CD4-positive, CD25-positive, alpha-beta regulatory T cell (primary cell): ENCODE measurements at regions not wholly inside any gene's neighbourhood (a gene's known extent, or its start where the extent isn't known, plus 50 kb on each side); places are given as distances from the start of the nearest gene placed in this dataset.

Experiments
- ATAC-seq, 2 donors: fragments of 150-1000 bp; cut with Tn5 transposase; one replicate each; pipeline ENCODE4 v1.10.0; 2021; ENCODE audit warnings: low read depth in 2 of 2, moderate number of reproducible peaks in 2 of 2, moderate library complexity in 1 of 2
- DNase-seq, 3 donors: peaks; one replicate each; pipeline versions ENCODE4 v3.0.0 to v3.0.0-alpha.2; 2012 to 2022; ENCODE audit warnings: mixed read lengths in 1 of 3
- H3K27ac ChIP-seq: one replicate; pipeline ENCODE4 v1.7.0; 2013; ENCODE audit warnings: mild to moderate bottlenecking, low read length; ENCODE audit not compliant: insufficient read depth, poor library complexity, severe bottlenecking
- H3K27me3 ChIP-seq: one replicate; pipeline ENCODE4 v1.7.0; 2013; ENCODE audit warnings: low read length; ENCODE audit not compliant: control insufficient read depth, insufficient read depth
- H3K36me3 ChIP-seq: one replicate; pipeline ENCODE4 v1.7.0; 2013; ENCODE audit warnings: mild to moderate bottlenecking, low read length, moderate library complexity; ENCODE audit not compliant: control insufficient read depth, insufficient read depth
- H3K4me1 ChIP-seq: 2 replicates; pipeline ENCODE4 v1.7.0; 2013; ENCODE audit warnings: mild to moderate bottlenecking, low read length; ENCODE audit not compliant: insufficient read depth, control insufficient read depth, poor library complexity, severe bottlenecking
- H3K4me3 ChIP-seq: one replicate; pipeline ENCODE4 v1.7.0; 2013; ENCODE audit warnings: low read depth, mild to moderate bottlenecking, low read length, moderate library complexity
- H3K9me3 ChIP-seq, 2 experiments: 1 replicate in 1 of 2; 2 replicates in 1 of 2; pipeline ENCODE4 v1.7.0; 2013; ENCODE audit warnings: low read length in 2 of 2, mild to moderate bottlenecking in 1 of 2, moderate library complexity in 1 of 2; ENCODE audit not compliant: control insufficient read depth in 2 of 2
- H3K27ac Mint-ChIP-seq, 3 donors: one replicate each; pipeline ENCODE4 v1.8.0; 2020 to 2022; ENCODE audit warnings: mild to moderate bottlenecking in 3 of 3, mixed read lengths in 3 of 3, moderate library complexity in 2 of 3
- H3K27me3 Mint-ChIP-seq: one replicate; pipeline ENCODE4 v1.8.0; 2022; ENCODE audit warnings: mild to moderate bottlenecking, mixed read lengths
- H3K36me3 Mint-ChIP-seq: one replicate; pipeline ENCODE4 v1.8.0; 2020; ENCODE audit warnings: mixed read lengths
- H3K4me1 Mint-ChIP-seq, 4 donors: one replicate each; pipeline ENCODE4 v1.8.0; 2020 to 2022; ENCODE audit warnings: mixed read lengths in 4 of 4, mild to moderate bottlenecking in 1 of 4
- H3K4me3 Mint-ChIP-seq, 4 donors: one replicate each; pipeline ENCODE4 v1.8.0; 2020 to 2022; ENCODE audit warnings: mild to moderate bottlenecking in 4 of 4, mixed read lengths in 4 of 4, moderate library complexity in 3 of 4
- H3K9me3 Mint-ChIP-seq, 7 donors: one replicate each; pipeline ENCODE4 v1.8.0; 2020 to 2022; ENCODE audit warnings: mixed read lengths in 7 of 7, mild to moderate bottlenecking in 3 of 7, moderate library complexity in 2 of 7

DNA sequence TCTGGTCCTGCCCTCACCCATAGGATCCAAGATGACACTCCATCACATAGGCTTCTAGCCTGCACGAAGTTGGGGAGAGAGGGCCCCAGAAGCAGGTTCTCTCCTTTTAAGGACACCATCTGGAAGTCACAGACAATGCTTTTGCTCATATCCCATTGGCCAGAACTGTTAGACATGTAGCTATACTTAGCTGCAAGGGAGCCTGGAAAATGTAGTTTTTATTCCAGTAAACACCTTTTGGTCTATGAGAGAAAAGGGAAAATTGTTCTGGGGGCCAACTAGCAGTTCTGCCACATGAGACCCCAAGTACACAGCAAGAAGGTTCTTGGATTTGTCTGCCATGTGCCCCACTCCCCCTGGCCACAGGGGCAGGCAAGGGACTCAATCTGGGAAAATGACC is 206.1 kb downstream of the ZFP36L2 start:
- peaks cover 5% of the 10 kb centered on the region for H3K27me3 Mint-ChIP-seq
- H3K36me3 Mint-ChIP-seq = peaks cover 7% of the 10 kb centered on the region
- Histone ChIP-seq H3K27ac (no peak overlapping the region), H3K4me3 (no peak overlapping the region), H3K27me3 (no peaks in the 10 kb centered on the region), H3K4me1 (no peaks in the 10 kb centered on the region), H3K9me3 (no peaks in the 10 kb centered on the region), H3K36me3 (no peaks in the 10 kb centered on the region)
- ATAC-seq (no peak), DNase-seq (no peak)
- H3K27ac Mint-ChIP-seq = no peak overlapping the region
- H3K4me3 Mint-ChIP-seq = no peak overlapping the region
- peaks cover 0 to 11% (median 0%) of the 10 kb centered on the region in 7 donors for H3K9me3 Mint-ChIP-seq
- peaks cover 0 to 10% (median 3%) of the 10 kb centered on the region in 4 donors for H3K4me1 Mint-ChIP-seq

- H3K4me3 ChIP-seq = no peak overlapping the region
- H3K4me1 ChIP-seq = no peaks in the 10 kb centered on the region
- peaks cover under 1% of the 10 kb centered on the region for H3K27me3 ChIP-seq
- Mint-ChIP-seq H3K9me3 (peaks cover 0 to 11% (median 0%) of the 10 kb centered on the region in 7 donors), H3K4me1 (peaks cover 0 to 3% (median under 1%) of the 10 kb centered on the region in 4 donors), H3K36me3 (peaks cover 7% of the 10 kb centered on the region), H3K4me3 (no peak overlapping the region), H3K27ac (no peak overlapping the region), H3K27me3 (peaks cover 10% of the 10 kb centered on the region)
- DNase-seq (no peak), ATAC-seq (no peak)
- no peaks in the 10 kb centered on the region for H3K9me3 ChIP-seq
- no peaks in the 10 kb centered on the region for H3K36me3 ChIP-seq
- H3K27ac ChIP-seq = no peak overlapping the region
These were observed 206.7 kb downstream of the ZFP36L2 start for GRCh38 chr2:43019536-43020183.

DNA sequence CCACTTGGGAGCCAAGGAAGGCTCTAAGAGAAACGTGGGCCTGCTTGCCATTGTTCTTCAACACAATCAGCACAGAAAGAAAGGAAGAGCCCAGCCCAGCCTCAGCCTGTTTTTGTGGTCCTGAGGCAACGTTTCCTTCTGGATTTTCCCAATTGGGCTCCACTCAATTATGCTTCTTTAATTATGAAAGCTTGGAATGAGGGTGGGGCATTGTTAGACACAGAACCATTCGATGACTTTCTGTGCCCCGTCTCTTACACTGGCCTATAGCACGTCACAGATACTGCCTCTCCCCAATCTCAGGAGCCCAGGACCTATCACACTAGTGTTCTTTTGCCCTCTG is 207.4 kb downstream of the ZFP36L2 start:
- ATAC-seq (no peak), DNase-seq (no peak)
- Mint-ChIP-seq H3K27ac (peak overlapping the region in 2 of 3 donors; percentile 42 to 60), H3K36me3 (peaks cover 7% of the 10 kb centered on the region), H3K27me3 (peaks cover 9% of the 10 kb centered on the region), H3K9me3 (peaks cover 0 to 11% (median 0%) of the 10 kb centered on the region in 7 donors), H3K4me1 (no peaks in the 10 kb centered on the region), H3K4me3 (no peak overlapping the region)
- Histone ChIP-seq H3K4me3 (no peak overlapping the region), H3K4me1 (no peaks in the 10 kb centered on the region), H3K27me3 (peaks cover 2% of the 10 kb centered on the region), H3K9me3 (no peaks in the 10 kb centered on the region), H3K36me3 (no peaks in the 10 kb centered on the region), H3K27ac (no peak overlapping the region)

GRCh38 chr2:43018179-43019024 is 208.0 kb downstream of the ZFP36L2 start:
- Histone ChIP-seq H3K27me3 (peaks cover 2% of the 10 kb centered on the region), H3K27ac (no peak overlapping the region), H3K9me3 (no peaks in the 10 kb centered on the region), H3K4me1 (no peaks in the 10 kb centered on the region), H3K36me3 (no peaks in the 10 kb centered on the region), H3K4me3 (no peak overlapping the region)
- peak overlapping the region in 2 of 3 donors; percentile 42 to 60 for H3K27ac Mint-ChIP-seq
- H3K4me1 Mint-ChIP-seq = peaks cover 0 to under 1% (median 0%) of the 10 kb centered on the region in 4 donors
- peaks cover 0 to 11% (median 0%) of the 10 kb centered on the region in 7 donors for H3K9me3 Mint-ChIP-seq
- H3K36me3 Mint-ChIP-seq = peaks cover 7% of the 10 kb centered on the region
- DNase-seq = no peak
- H3K4me3 Mint-ChIP-seq = no peak overlapping the region
- peaks cover 5% of the 10 kb centered on the region for H3K27me3 Mint-ChIP-seq
- ATAC-seq = no peak

DNA sequence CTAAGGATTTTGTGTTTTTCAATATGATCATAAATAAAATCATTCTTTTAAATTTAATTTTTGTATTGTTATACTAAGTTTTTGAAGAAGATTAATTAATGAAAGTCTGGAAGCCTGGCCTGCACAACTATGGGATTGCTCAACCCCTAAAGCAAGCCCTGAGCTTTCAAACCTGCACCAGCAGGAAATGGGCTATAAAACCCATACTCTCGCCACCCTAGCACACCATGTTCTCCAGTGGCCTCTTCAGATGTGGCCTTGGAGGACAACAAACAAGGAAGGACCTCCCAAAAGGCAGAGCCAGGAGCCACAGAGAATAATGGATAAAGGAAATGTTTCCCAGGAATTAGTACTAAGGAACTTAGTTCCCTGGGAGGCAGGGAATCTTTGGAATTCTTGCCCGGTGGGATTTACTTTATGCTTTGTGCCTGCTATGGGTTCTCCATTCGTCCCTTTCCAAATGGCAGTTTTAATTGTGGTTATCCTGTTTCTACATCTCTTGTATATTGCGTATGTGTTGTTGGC is 212.5 kb downstream of the ZFP36L2 start:
- ATAC-seq (no peak), DNase-seq (no peak)
- H3K36me3 ChIP-seq = no peaks in the 10 kb centered on the region
- Mint-ChIP-seq H3K27me3 (peaks cover 5% of the 10 kb centered on the region), H3K36me3 (no peaks in the 10 kb centered on the region), H3K4me3 (no peak overlapping the region), H3K9me3 (peaks cover 0 to 3% (median 0%) of the 10 kb centered on the region in 7 donors), H3K27ac (no peak overlapping the region), H3K4me1 (peaks cover 0 to 5% (median 1%) of the 10 kb centered on the region in 4 donors)
- H3K9me3 ChIP-seq = no peaks in the 10 kb centered on the region
- no peaks in the 10 kb centered on the region for H3K4me1 ChIP-seq
- no peak overlapping the region for H3K4me3 ChIP-seq
- peaks cover 2% of the 10 kb centered on the region for H3K27me3 ChIP-seq
- H3K27ac ChIP-seq = no peak overlapping the region

- peaks cover 11% of the 10 kb centered on the region for H3K27me3 Mint-ChIP-seq
- DNase-seq (no peak), ATAC-seq (no peak)
- no peak overlapping the region for H3K27ac Mint-ChIP-seq
- no peaks in the 10 kb centered on the region for H3K4me1 ChIP-seq
- H3K9me3 Mint-ChIP-seq = peaks cover 0 to 7% (median under 1%) of the 10 kb centered on the region in 7 donors
- peaks cover 2% of the 10 kb centered on the region for H3K27me3 ChIP-seq
- no peak overlapping the region for H3K4me3 ChIP-seq
- H3K4me1 Mint-ChIP-seq = peaks cover 0 to 5% (median 1%) of the 10 kb centered on the region in 4 donors
- no peaks in the 10 kb centered on the region for H3K9me3 ChIP-seq
- no peaks in the 10 kb centered on the region for H3K36me3 ChIP-seq
- peaks cover 6% of the 10 kb centered on the region for H3K36me3 Mint-ChIP-seq
- no peak overlapping the region for H3K27ac ChIP-seq
- H3K4me3 Mint-ChIP-seq = no peak overlapping the region
These were observed 213.4 kb downstream of the ZFP36L2 start for GRCh38 chr2:43012966-43013365.

DNA sequence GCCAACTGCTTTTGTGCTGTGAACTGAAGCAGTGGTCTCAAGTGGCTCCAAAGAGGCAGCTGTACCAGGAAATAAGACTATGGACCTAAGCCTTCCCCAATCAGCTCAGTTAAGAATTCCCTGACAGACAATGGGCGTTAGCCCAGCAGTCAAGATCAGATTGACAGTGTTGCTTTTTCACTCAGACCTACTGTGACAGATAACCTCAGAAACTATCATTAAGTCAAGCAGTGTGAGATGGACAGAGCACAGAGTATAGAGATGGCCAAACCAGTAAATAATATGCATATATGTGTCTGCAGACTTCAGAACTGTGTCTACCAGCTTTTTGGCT is 215.3 kb downstream of the ZFP36L2 start:
- no peaks in the 10 kb centered on the region for H3K4me1 ChIP-seq
- H3K9me3 ChIP-seq = no peaks in the 10 kb centered on the region
- H3K27me3 ChIP-seq = peaks cover 2% of the 10 kb centered on the region
- Mint-ChIP-seq H3K27ac (no peak overlapping the region), H3K4me1 (peaks cover 0 to 5% (median 1%) of the 10 kb centered on the region in 4 donors), H3K4me3 (no peak overlapping the region), H3K36me3 (peaks cover 10% of the 10 kb centered on the region), H3K9me3 (peaks cover 0 to 8% (median 1%) of the 10 kb centered on the region in 7 donors), H3K27me3 (peaks cover 11% of the 10 kb centered on the region)
- H3K27ac ChIP-seq = no peak overlapping the region
- H3K4me3 ChIP-seq = no peak overlapping the region
- ATAC-seq (no peak), DNase-seq (no peak)
- no peaks in the 10 kb centered on the region for H3K36me3 ChIP-seq
